ENCODE measurements at regions not wholly inside any gene's neighbourhood (a gene's known extent, or its start where the extent isn't known, plus 50 kb on each side); places are given as distances from the start of the nearest gene placed in this dataset.

- no peak for TF ChIP-seq CTCF (IDR thresholded peaks at IDR 0.05; ENCODE audit: low read length, missing control alignments)
- no peak overlapping the region for H3K4me3 ChIP-seq (replicated peaks; ENCODE audit: low read depth, low read length)
- DNase-seq (ENCODE audit: low read depth) = no peak
Measured at GRCh38 chr5:29983528-29984155, 1209.8 kb upstream of the CDH6 start.

- TF ChIP-seq CTCF (IDR thresholded peaks at IDR 0.05; ENCODE audit: low read length, missing control alignments) = no peak
- no peak for DNase-seq (ENCODE audit: low read depth)
- no peak overlapping the region for H3K4me3 ChIP-seq (replicated peaks; ENCODE audit: low read depth, low read length)
Measured at GRCh38 chr5:29982457-29982856, 1211.0 kb upstream of the CDH6 start.

- no peak overlapping the region for H3K4me3 ChIP-seq (replicated peaks; ENCODE audit: low read depth, low read length)
- DNase-seq (ENCODE audit: low read depth) = no peak
- no peak for TF ChIP-seq CTCF (IDR thresholded peaks at IDR 0.05; ENCODE audit: low read length, missing control alignments)
Measured at GRCh38 chr5:29972597-29972996, 1220.9 kb upstream of the CDH6 start.

GRCh38 chr5:29963956-29964355, 1229.5 kb upstream of the CDH6 start:
- no peak for DNase-seq (ENCODE audit: low read depth)
- no peak for TF ChIP-seq CTCF (IDR thresholded peaks at IDR 0.05; ENCODE audit: low read length, missing control alignments)
- H3K4me3 ChIP-seq (replicated peaks; ENCODE audit: low read depth, low read length) = no peak overlapping the region

- no peak overlapping the region for H3K4me3 ChIP-seq (replicated peaks; ENCODE audit: low read depth, low read length)
- no peak for TF ChIP-seq CTCF (IDR thresholded peaks at IDR 0.05; ENCODE audit: low read length, missing control alignments)
- no peak for DNase-seq (ENCODE audit: low read depth)
Measured at GRCh38 chr5:29960323-29960722, 1233.2 kb upstream of the CDH6 start.

GRCh38 chr5:29950416-29951145, 1242.9 kb upstream of the CDH6 start:
- no peak for DNase-seq (ENCODE audit: low read depth)
- no peak overlapping the region for H3K4me3 ChIP-seq (replicated peaks; ENCODE audit: low read depth, low read length)
- TF ChIP-seq CTCF (IDR thresholded peaks at IDR 0.05; ENCODE audit: low read length, missing control alignments) = no peak

Data from fibroblast of pulmonary artery (primary cell).